ENCODE measurements at regions not wholly inside any gene's neighbourhood (a gene's known extent, or its start where the extent isn't known, plus 50 kb on each side); places are given as distances from the start of the nearest gene placed in this dataset.

DNA sequence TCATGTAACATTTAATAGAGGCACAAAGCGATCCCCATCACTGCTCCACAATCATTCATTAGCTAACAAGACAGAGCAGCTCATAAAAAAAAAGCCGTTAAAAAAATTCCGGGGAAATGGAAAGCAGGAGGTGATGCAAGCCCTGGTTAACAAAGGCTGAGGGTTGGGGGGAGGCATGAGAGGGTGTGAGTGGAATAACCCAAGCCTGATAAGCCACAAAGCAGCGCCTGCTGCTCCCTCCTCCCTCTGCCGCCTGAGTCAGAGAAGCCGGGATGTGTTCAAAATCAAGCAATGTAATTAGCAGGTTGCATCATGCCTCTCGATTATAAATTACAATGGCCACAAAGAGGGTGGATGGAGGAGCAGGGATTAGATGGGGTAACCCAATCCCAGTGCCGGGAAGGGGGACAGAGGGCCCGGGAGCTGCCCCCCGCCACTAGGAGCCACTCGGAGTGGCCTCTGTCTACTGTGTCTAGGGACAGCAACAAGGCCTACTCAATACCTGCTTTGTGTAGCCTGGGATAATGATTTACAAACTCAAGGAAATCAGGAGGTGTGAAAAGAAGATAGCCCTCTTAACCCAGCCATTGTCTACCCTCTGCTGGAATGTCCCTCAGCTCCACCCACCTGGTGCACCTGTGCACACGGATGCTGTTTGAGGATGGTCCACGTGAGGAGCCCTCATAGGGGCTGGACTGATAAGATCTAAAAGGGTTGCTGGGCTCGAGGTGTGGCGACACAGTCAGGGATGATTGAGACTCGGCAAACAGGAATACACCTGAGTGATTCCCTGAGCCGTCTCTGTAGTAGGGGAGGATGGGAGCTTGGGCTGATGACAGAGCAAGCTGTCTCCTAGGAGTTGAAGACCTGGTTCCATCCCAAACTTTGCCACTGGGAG, 156.9 kb downstream of the VEGFA start:
- TF ChIP-seq TAF1 (CRISPR knock-in tag; IDR thresholded peaks at IDR 0.05) (no peak), ZNF350 (CRISPR knock-in tag; IDR thresholded peaks at IDR 0.05; ENCODE audit: borderline replicate concordance, low read depth) (peak; percentile 95), MTA3 (CRISPR knock-in tag; IDR thresholded peaks at IDR 0.05) (no peak), ZNF331 (CRISPR knock-in tag; IDR thresholded peaks at IDR 0.05) (peak; percentile 92), MTA1 (CRISPR knock-in tag; IDR thresholded peaks at IDR 0.05; ENCODE audit: borderline replicate concordance) (peak; percentile 92; the same call in 1 of the 2 replicates), PAX8 (CRISPR knock-in tag; IDR thresholded peaks at IDR 0.05; ENCODE audit: borderline replicate concordance) (no peak), DNMT1 (CRISPR knock-in tag; IDR thresholded peaks at IDR 0.05) (no peak), ZSCAN9 (CRISPR knock-in tag; IDR thresholded peaks at IDR 0.05; ENCODE audit: borderline replicate concordance) (no peak; the same call in 1 of the 2 replicates), ZNF768 (CRISPR knock-in tag; IDR thresholded peaks at IDR 0.05) (no peak), CBX5 (CRISPR knock-in tag; IDR thresholded peaks at IDR 0.05; ENCODE audit: borderline replicate concordance) (peak; percentile 56; the same call in 1 of the 2 replicates), SP4 (CRISPR knock-in tag; IDR thresholded peaks at IDR 0.05) (peak; percentile 64; the same call in 1 of the 2 replicates)
- TF ChIP-seq, protein P1, sequence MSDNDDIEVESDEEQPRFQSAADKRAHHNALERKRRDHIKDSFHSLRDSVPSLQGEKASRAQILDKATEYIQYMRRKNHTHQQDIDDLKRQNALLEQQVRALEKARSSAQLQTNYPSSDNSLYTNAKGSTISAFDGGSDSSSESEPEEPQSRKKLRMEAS (IDR thresholded peaks at IDR 0.05) = peak; percentile 89
- TF ChIP-seq, protein P2, sequence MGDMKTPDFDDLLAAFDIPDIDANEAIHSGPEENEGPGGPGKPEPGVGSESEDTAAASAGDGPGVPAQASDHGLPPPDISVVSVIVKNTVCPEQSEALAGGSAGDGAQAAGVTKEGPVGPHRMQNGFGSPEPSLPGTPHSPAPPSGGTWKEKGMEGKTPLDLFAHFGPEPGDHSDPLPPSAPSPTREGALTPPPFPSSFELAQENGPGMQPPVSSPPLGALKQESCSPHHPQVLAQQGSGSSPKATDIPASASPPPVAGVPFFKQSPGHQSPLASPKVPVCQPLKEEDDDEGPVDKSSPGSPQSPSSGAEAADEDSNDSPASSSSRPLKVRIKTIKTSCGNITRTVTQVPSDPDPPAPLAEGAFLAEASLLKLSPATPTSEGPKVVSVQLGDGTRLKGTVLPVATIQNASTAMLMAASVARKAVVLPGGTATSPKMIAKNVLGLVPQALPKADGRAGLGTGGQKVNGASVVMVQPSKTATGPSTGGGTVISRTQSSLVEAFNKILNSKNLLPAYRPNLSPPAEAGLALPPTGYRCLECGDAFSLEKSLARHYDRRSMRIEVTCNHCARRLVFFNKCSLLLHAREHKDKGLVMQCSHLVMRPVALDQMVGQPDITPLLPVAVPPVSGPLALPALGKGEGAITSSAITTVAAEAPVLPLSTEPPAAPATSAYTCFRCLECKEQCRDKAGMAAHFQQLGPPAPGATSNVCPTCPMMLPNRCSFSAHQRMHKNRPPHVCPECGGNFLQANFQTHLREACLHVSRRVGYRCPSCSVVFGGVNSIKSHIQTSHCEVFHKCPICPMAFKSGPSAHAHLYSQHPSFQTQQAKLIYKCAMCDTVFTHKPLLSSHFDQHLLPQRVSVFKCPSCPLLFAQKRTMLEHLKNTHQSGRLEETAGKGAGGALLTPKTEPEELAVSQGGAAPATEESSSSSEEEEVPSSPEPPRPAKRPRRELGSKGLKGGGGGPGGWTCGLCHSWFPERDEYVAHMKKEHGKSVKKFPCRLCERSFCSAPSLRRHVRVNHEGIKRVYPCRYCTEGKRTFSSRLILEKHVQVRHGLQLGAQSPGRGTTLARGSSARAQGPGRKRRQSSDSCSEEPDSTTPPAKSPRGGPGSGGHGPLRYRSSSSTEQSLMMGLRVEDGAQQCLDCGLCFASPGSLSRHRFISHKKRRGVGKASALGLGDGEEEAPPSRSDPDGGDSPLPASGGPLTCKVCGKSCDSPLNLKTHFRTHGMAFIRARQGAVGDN (CRISPR knock-in tag; IDR thresholded peaks at IDR 0.05) = peak; percentile 65
